Kidney (tissue), 13 donors: ENCODE measurements at regions not wholly inside any gene's neighbourhood (a gene's known extent, or its start where the extent isn't known, plus 50 kb on each side); places are given as distances from the start of the nearest gene placed in this dataset.
"Not testable (repeated sequence)": the region's sequence is repeated elsewhere in the genome, so short reads cannot be mapped to it uniquely, and the experiment has no call there.

Experiments
- DNase-seq, 5 donors: peaks; one replicate each; pipeline ENCODE4 v3.0.0-alpha.2; 2013 to 2020
- FAIRE-seq: peaks from 2 replicates; lab custom pipeline; 2012; peaks lifted over from hg19 to GRCh38; lab: Jason Lieb, UNC
- H3K27ac ChIP-seq, 2 donors: one replicate each; pipeline ENCODE4 v1.7.0; 2013; ENCODE audit warnings: low read depth in 2 of 2, low read length in 2 of 2, inconsistent platforms in 1 of 2
- H3K27me3 ChIP-seq: one replicate; pipeline ENCODE4 v1.7.1; 2013; ENCODE audit warnings: low read length, inconsistent platforms; ENCODE audit not compliant: control insufficient read depth, insufficient read depth
- H3K36me3 ChIP-seq, 3 donors: one replicate each; pipeline versions ENCODE4 v1.7.0 to v1.7.1; 2013; ENCODE audit warnings: low read length in 3 of 3, control low read depth in 1 of 3, inconsistent platforms in 1 of 3; ENCODE audit not compliant: insufficient read depth in 3 of 3, control insufficient read depth in 2 of 3
- H3K4me1 ChIP-seq, 3 donors: one replicate each; pipeline versions ENCODE4 v1.7.0 to v1.7.1; 2013; ENCODE audit warnings: low read length in 3 of 3, inconsistent platforms in 1 of 3, low read depth in 1 of 3; ENCODE audit not compliant: control insufficient read depth in 2 of 3, insufficient read depth in 2 of 3
- H3K4me3 ChIP-seq, 3 donors: one replicate each; pipeline versions ENCODE4 v1.7.0 to v1.8.1; 2013; ENCODE audit warnings: low read length in 3 of 3, control low read depth in 1 of 3, inconsistent platforms in 1 of 3
- H3K9ac ChIP-seq, 3 donors: one replicate each; pipeline versions ENCODE4 v1.7.0 to v1.7.1; 2013; ENCODE audit warnings: low read length in 3 of 3, control low read depth in 1 of 3, inconsistent platforms in 1 of 3
- H3K9me3 ChIP-seq, 3 donors: one replicate each; pipeline versions ENCODE4 v1.7.0 to v1.7.1; 2013; ENCODE audit warnings: low read length in 3 of 3, control low read depth in 1 of 3, inconsistent platforms in 1 of 3; ENCODE audit not compliant: control insufficient read depth in 2 of 3, insufficient read depth in 1 of 3
- CTCF ChIP-seq: IDR thresholded peaks from 3 replicates; pipeline ENCODE4 v1.5.1; 2012; ENCODE audit warnings: mild to moderate bottlenecking, moderate library complexity, borderline replicate concordance; ENCODE audit not compliant: insufficient read depth; ENCODE audit errors: extremely low read depth
- intact Hi-C: fragments of 100-400 bp; cut with DNase I; formaldehyde crosslinking; loops from one replicate; pipeline ENCODE4 v1.11.1; 2022
- donor health status: control.
- donor health status: control.
- donor health status: control.
- donor health status: control.
- donor health status: control.
- donor health status: DM: yes; HTN: yes; CAD: no.
- donor health status: Normal renal cell carcinoma (clear cell type).

GRCh38 chrX:99988532-99988931 lies 421.5 kb downstream of the PCDH19 start:
- H3K9ac ChIP-seq, H3K4me1 ChIP-seq, H3K27me3 ChIP-seq, H3K4me3 ChIP-seq, intact Hi-C loops, H3K9me3 ChIP-seq, H3K36me3 ChIP-seq, H3K27ac ChIP-seq, DNase-seq, FAIRE-seq: not testable (repeated sequence)

GRCh38 chrX:99973572-99974226 lies 436.4 kb downstream of the PCDH19 start:
- DNase-seq (no peak), FAIRE-seq (no peak)
- Histone ChIP-seq H3K9ac (no peak overlapping the region), H3K27ac (no peak overlapping the region), H3K9me3 (no peaks in the 10 kb centered on the region), H3K36me3 (no peaks in the 10 kb centered on the region), H3K4me1 (no peaks in the 10 kb centered on the region), H3K4me3 (no peak overlapping the region), H3K27me3 (no peaks in the 10 kb centered on the region)
- TF ChIP-seq CTCF: no peak
- intact Hi-C loops: no loop called here

GRCh38 chrX:99939883-99940232 lies 470.2 kb downstream of the PCDH19 start:
- no peak overlapping the region for H3K9ac ChIP-seq
- peaks cover 2% of the 10 kb centered on the region for H3K27me3 ChIP-seq
- no peaks in the 10 kb centered on the region for H3K4me1 ChIP-seq
- H3K36me3 ChIP-seq: no peaks in the 10 kb centered on the region
- intact Hi-C loops: no loop called here
- no peak for TF ChIP-seq CTCF
- DNase-seq (peak in 1 of 5 donors; percentile 57), FAIRE-seq (no peak)
- H3K4me3 ChIP-seq: no peak overlapping the region
- no peaks in the 10 kb centered on the region for H3K9me3 ChIP-seq
- H3K27ac ChIP-seq: no peak overlapping the region

- intact Hi-C loops, H3K27ac ChIP-seq, H3K9me3 ChIP-seq, H3K27me3 ChIP-seq, H3K36me3 ChIP-seq, FAIRE-seq, H3K4me1 ChIP-seq, H3K4me3 ChIP-seq, H3K9ac ChIP-seq: not testable (repeated sequence)
- peak in 1 of 5 donors; percentile 33 for DNase-seq
Observed at GRCh38 chrX:99939206-99939882, 470.7 kb downstream of the PCDH19 start.
